HCEC 1CT (cell line): ENCODE measurements at regions not wholly inside any gene's neighbourhood (a gene's known extent, or its start where the extent isn't known, plus 50 kb on each side); places are given as distances from the start of the nearest gene placed in this dataset.
"Not testable (repeated sequence)": the region's sequence is repeated elsewhere in the genome, so short reads cannot be mapped to it uniquely, and the experiment has no call there.

ENCODE experiments used
- DNase-seq: peaks from one replicate; pipeline ENCODE4 v3.0.0-alpha.2; 2017

DNA sequence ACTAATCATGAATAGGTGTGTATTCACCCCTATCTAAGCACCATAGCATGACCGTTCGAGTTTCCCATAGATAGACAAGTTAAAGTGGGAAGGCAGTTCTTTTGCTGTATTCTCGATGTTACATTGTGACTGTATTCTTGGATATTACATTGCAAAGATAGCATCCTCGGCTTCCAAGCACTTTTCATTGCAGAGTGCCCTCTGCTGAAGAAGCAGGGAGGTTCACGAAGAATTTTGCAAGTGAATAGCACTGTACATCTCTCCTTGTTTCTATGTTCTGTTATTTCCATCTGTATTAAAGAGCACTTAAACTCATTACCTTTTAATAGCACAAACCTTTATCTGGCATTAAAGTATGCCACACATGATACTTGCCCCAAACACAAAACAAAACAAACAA, 426.7 kb upstream of the ARX start:
- DNase-seq, result no peak

DNA sequence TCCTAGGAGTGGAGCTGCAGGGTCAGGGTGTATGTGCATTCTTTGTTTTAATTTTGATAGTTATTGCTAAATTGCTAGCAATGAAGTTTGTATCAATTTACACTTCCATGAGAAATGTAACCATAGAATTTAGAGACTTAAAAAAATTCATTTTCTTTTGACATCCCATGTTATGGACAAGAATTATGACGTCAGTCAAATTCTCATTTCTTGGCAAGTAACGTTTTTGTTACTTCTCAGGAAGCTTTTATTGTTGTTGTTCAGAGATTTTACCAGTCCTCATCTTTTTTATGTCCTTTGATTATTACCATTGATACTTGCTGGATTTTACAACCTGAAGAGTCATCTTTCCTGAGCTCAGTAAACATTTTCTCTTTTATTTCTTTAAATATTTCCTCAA, 417.5 kb upstream of the ARX start:
- DNase-seq, result no peak

DNA sequence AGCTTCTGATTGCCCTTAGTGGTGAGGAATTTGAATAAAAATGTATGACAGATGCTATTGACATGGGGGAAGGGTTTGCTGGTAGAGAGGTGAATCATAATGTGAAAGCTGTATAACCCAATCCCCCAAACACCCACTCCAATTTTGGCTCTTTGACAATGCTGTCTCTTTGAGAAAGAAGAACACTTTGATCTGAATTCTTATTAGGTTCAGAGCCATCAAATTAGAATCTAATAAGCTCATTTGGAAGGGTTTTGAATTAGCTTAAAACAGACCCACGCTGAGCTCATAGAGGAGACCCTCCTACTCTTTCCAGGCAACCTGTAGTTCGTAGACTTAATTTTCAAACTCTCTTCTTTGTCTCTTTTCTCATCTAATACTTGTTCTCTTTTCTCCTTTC, 416.6 kb upstream of the ARX start:
- DNase-seq, result no peak

- no peak for DNase-seq
Measured at GRCh38 chrX:25427873-25428555, 412.2 kb upstream of the ARX start.

DNA sequence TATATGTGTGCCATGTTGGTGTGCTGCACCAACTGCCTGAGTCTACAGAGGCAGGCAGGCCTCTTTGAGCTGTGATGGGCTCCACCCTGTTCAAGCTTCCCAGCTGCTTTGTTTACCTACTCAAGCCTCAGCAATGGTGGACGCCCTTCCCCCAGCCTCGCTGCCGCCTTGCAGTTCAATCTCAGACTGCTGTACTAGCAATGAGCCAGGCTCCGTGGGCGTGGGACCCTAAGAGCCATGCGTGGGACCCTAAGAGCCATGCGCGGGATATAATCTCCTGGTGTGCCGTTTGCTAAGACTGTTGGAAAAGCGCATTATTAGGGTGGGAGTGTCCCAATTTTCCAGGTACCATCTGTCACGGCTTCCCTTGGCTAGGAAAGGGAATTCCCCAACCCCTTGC, 388.4 kb upstream of the ARX start:
- not testable (repeated sequence) for DNase-seq

- no peak for DNase-seq
Measured at GRCh38 chrX:25389266-25389665, 373.5 kb upstream of the ARX start.

DNA sequence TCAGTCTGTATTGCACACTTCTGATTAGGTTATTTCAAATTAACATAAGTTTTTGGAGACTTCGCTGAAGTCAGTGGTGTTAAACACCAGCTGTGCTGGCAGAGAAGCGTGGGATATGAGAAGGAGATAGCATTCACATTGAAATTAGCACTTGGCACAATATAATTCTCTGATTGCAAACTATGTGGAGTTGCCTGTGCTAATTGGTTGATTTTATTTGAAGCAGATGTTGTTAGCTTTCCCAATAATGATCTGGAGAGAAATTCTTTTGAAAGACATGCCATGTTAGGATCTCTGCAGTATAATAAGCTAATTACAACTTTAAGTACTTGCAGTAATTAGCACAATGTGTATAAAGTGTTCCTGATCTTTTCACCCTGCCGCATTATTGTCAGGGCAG, 367.4 kb upstream of the ARX start:
- no peak for DNase-seq

- DNase-seq, result no peak
Measured at GRCh38 chrX:25356456-25356855, 340.7 kb upstream of the ARX start.

DNA sequence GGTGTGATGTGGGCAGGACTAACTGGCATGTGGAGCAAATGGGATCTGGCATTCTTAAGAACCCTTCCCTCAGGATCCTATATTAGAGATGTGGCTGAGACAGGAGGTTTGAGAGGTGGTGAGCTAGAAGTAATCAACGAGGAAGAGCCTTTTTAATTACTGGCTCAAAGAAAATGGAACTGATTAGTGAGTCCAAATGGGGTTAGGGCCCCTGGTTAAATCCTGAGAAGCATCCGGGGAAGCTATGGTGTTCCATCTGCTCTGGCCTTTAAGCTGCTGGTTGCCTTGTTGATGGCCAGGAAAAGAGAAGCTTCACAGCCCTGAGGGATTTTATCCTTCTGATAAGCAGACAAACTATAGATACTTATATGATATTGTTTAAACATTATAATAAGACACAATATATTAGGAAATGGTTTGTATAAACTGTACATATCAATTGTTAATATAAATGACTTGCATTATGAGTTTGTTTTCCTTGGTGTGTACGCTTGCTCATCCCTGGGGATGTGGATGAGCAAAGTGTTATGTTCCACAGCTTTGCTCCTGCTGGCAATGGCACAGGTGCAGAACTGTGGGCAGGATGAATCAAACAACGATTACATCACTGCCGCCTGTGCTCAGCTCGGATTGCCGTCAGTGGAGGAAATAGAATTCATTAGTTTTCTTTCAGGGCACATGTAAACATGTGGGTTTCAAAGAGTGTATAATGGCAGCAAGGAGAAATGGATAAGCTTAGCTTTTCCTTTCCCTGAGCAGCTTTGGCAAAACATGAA, 328.6 kb upstream of the ARX start:
- DNase-seq, result no peak

GRCh38 chrX:25343060-25343459, 327.3 kb upstream of the ARX start:
- DNase-seq, result no peak

GRCh38 chrX:25337841-25338240, 322.1 kb upstream of the ARX start:
- no peak for DNase-seq

GRCh38 chrX:25300994-25301393, 285.2 kb upstream of the ARX start:
- DNase-seq, result no peak

- no peak for DNase-seq
Measured at GRCh38 chrX:25296850-25297249, 281.1 kb upstream of the ARX start.

DNA sequence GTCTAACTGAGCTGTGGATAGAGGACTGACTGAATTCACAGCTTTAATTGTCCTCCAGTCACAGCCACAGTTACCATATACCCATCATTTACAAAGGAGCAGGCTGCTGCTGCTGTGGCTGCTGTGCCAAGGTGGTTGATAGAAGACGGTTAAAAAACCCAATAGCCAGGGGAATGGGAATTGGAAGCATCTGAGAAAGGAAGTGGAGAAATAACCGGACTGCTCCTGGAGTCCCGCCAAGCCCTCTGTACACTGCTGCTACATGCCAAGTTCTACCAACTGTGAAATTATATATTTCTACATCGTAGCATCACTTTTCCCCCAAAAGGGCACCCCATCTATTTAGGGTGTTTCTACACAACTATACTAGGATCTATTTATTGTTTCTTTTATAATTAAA, 279.7 kb upstream of the ARX start:
- DNase-seq, result no peak

- DNase-seq, result no peak
Measured at GRCh38 chrX:25290132-25290531, 274.4 kb upstream of the ARX start.

DNA sequence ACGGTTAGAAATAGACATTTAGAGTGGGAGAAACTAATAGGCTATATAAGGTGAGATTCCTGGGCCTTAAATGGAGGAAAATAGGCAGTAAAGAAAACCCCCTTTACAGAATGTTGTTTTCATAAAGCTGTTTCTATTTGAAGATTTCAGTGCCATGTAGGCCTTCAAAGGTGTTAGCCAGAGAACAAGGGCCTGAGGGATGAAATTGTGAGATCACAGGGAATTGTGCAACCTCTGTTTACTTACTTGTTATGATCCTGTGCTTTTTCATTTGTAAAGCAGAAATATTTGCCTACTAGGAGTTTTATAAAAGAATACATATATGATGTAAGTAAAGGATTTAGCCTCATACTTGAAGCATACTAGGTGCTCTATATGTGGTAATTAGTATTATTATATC, 272.9 kb upstream of the ARX start:
- DNase-seq, result no peak

DNA sequence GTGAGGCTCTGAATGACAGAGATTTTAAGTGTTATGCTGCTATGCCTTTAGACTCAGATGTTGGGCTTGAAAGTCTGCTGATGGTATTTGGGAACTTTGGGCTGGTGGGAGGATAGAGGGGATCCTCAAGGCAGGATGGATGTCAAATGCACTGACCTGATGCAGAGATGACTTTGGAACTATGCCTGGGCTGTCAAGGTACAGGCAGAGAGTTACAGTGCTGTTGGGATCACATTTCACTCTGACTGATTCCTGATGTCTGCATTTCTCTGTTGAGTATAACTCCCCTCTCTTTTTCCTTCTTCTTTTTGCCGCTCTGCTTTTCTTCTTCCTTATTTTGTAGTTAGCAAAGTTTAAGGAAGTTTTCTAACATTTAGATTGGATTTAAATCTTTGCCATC, 271.8 kb upstream of the ARX start:
- DNase-seq, result no peak

- no peak for DNase-seq
Measured at GRCh38 chrX:25285598-25285997, 269.8 kb upstream of the ARX start.

- DNase-seq, result no peak
Measured at GRCh38 chrX:25279510-25279909, 263.7 kb upstream of the ARX start.

- DNase-seq, result no peak
Measured at GRCh38 chrX:25278341-25278740, 262.6 kb upstream of the ARX start.

GRCh38 chrX:25277574-25277973, 261.8 kb upstream of the ARX start:
- DNase-seq, result no peak

GRCh38 chrX:25275159-25275558, 259.4 kb upstream of the ARX start:
- DNase-seq, result no peak

DNA sequence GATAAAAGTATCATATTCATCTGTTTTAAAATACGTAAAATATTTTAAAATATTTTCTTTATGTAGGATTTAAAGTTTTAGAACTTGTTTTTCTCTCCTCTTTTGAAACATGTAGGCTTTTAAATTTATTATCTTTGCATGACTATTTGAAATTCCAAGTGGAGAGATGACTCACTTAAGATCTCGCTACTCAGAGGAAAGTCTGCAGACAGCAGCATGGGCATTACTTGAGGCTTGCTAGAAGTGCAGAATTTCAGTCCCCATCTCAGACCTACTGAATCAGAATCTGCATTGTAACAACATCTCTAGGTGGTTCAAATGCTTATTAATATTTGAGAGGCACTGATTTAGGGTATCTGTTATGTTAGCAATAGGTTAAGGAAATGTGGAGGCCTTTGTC, 225.7 kb upstream of the ARX start:
- DNase-seq, result no peak

DNA sequence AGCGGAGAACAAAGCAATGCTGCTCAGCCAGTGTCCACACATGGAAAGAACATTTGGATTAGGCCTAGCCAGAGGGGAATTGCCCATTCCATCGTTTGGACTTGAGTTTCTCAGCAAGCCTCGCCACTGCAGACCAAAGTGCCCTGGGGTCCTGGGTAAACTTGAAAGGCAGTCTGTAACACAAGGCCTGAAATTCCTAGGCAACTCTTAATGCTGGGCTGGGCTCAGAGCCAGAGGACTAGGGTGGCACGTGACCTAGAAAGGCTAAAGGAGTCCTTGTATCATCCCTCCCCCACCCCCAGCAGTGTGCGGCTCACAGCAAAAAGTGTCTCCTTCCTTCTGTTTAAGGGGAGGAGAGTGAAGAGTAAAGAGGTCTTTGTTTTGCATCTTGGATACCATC, 210.4 kb upstream of the ARX start:
- DNase-seq, result no peak

GRCh38 chrX:25219480-25219879, 203.7 kb upstream of the ARX start:
- DNase-seq, result no peak
